A673 (cell line): ENCODE measurements at regions not wholly inside any gene's neighbourhood (a gene's known extent, or its start where the extent isn't known, plus 50 kb on each side); places are given as distances from the start of the nearest gene placed in this dataset.

Source experiments
- BruUV-seq: library from RNA; stranded (reverse); fragments of 400-500 nt; replicated peaks from 2 replicates; lab custom pipeline; 2021; lab: Mats Ljungman, UMichigan
- CTCF ChIA-PET: fragments of 300-600 bp; sonication (Branson Sonifier 250); formaldehyde crosslinking; loops from one replicate; lab custom pipeline; 2022; ENCODE audit warnings: antibody characterized with exemption; lab: Charles Lee
- POLR2A ChIA-PET: fragments of 300-600 bp; sonication (Branson Sonifier 250); formaldehyde crosslinking; loops from one replicate; lab custom pipeline; 2022; ENCODE audit warnings: antibody characterized with exemption; ENCODE audit not compliant: low non-redundant PET; lab: Charles Lee
- DNase-seq: peaks from one replicate; pipeline ENCODE4 v3.0.0-alpha.2; 2015; ENCODE audit warnings: low spot score
- H3K27ac ChIP-seq: fragments of 200-600 bp; sonication (generic); 2 replicates; pipeline ENCODE4 v1.5.1; 2016; ENCODE audit warnings: mixed run types, low read depth, mild to moderate bottlenecking, mixed read lengths, antibody characterized with exemption, low read length; ENCODE audit not compliant: poor library complexity, severe bottlenecking
- H3K27me3 ChIP-seq: fragments of 200-600 bp; sonication (generic); replicated peaks from 2 replicates; pipeline ENCODE4 v1.6.1; 2017; ENCODE audit warnings: mixed run types, low read depth, mild to moderate bottlenecking, mixed read lengths, antibody characterized with exemption, low read length; ENCODE audit not compliant: insufficient read depth, poor library complexity
- H3K36me3 ChIP-seq: fragments of 200-600 bp; sonication (generic); 2 replicates; pipeline ENCODE4 v1.6.1; 2016; ENCODE audit warnings: mixed run types, mild to moderate bottlenecking, mixed read lengths, antibody characterized with exemption, low read length; ENCODE audit not compliant: insufficient read depth, poor library complexity, severe bottlenecking
- H3K4me1 ChIP-seq: fragments of 200-600 bp; sonication (generic); 2 replicates; pipeline ENCODE4 v1.6.1; 2017; ENCODE audit warnings: mixed run types, mild to moderate bottlenecking, mixed read lengths, antibody characterized with exemption, low read length; ENCODE audit not compliant: insufficient read depth, poor library complexity, severe bottlenecking
- H3K4me3 ChIP-seq: fragments of 200-600 bp; sonication (generic); 2 replicates; pipeline ENCODE4 v1.5.1; 2016; ENCODE audit warnings: low read depth, mixed run types, mild to moderate bottlenecking, mixed read lengths, low read length; ENCODE audit not compliant: poor library complexity, severe bottlenecking
- H3K9me3 ChIP-seq: fragments of 200-600 bp; sonication (generic); 2 replicates; pipeline ENCODE4 v1.6.1; 2016; ENCODE audit warnings: mixed run types, low read depth, mild to moderate bottlenecking, mixed read lengths, antibody characterized with exemption, low read length; ENCODE audit not compliant: poor library complexity, severe bottlenecking
- EZH2 ChIP-seq: fragments of 200-600 bp; sonication (generic); IDR thresholded peaks from 2 replicates; pipeline ENCODE4 v1.6.1; 2017; ENCODE audit warnings: borderline replicate concordance, low read depth, mild to moderate bottlenecking, mixed read lengths, antibody characterized with exemption, low read length; ENCODE audit not compliant: poor library complexity, severe bottlenecking
- intact Hi-C: fragments of 100-400 bp; cut with micrococcal nuclease; formaldehyde crosslinking; loops from one replicate; pipeline ENCODE4 v1.10.0; 2022; ENCODE audit not compliant: unreplicated experiment
- TF ChIP-seq, protein P1 (sequence below): fragments of 300-800, 200-600 bp; sonication (generic); conservative IDR thresholded peaks from 2 replicates; pipeline ENCODE4 v1.5.1; 2017; ENCODE audit warnings: low read depth, mild to moderate bottlenecking, antibody characterized with exemption, low read length, moderate library complexity, mixed read lengths

GRCh38 chr4:116082808-116083366 lies 969.5 kb upstream of the NDST4 start:
- H3K4me3 ChIP-seq = no peak overlapping the region
- H3K9me3 ChIP-seq = peaks cover 4% of the 10 kb centered on the region
- CTCF ChIA-PET = interaction anchor here (0.6 kb wide), 1 partner anchor 1257 kb away, joined by 6 read pairs; no protein-coding TSS in a partner anchor
- H3K27ac ChIP-seq = no peak overlapping the region
- TF ChIP-seq EZH2 = no peak
- TF ChIP-seq, protein P1, sequence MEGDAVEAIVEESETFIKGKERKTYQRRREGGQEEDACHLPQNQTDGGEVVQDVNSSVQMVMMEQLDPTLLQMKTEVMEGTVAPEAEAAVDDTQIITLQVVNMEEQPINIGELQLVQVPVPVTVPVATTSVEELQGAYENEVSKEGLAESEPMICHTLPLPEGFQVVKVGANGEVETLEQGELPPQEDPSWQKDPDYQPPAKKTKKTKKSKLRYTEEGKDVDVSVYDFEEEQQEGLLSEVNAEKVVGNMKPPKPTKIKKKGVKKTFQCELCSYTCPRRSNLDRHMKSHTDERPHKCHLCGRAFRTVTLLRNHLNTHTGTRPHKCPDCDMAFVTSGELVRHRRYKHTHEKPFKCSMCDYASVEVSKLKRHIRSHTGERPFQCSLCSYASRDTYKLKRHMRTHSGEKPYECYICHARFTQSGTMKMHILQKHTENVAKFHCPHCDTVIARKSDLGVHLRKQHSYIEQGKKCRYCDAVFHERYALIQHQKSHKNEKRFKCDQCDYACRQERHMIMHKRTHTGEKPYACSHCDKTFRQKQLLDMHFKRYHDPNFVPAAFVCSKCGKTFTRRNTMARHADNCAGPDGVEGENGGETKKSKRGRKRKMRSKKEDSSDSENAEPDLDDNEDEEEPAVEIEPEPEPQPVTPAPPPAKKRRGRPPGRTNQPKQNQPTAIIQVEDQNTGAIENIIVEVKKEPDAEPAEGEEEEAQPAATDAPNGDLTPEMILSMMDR = no peak
- intact Hi-C loops = no loop called here
- H3K4me1 ChIP-seq = no peaks in the 10 kb centered on the region
- POLR2A ChIA-PET = no interaction called here
- no peak for DNase-seq
- BruUV-seq = no TSS peak
- H3K36me3 ChIP-seq = no peaks in the 10 kb centered on the region
- H3K27me3 ChIP-seq = no peaks in the 10 kb centered on the region

DNA sequence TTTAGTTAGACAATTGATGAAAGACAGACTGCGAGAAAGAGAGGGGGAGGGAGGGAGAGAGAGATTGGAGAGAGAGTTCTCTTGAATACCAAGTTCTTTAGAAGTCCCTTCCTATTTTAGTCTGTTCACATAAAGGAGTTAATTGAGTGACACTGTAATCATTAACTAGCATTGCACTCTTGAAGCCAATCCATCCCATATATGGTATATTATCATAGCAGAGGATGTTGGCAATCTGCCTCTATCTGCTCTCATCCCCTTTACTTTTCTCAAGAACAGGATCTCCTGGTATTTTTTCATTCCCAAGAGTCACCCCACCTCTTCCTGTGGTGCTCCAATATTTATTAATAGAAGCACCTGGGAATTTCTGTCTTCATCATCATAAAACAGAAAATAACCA lies 959.6 kb upstream of the NDST4 start:
- BruUV-seq = no TSS peak
- no peak overlapping the region for H3K27ac ChIP-seq
- no peaks in the 10 kb centered on the region for H3K4me1 ChIP-seq
- H3K9me3 ChIP-seq = peaks cover 10% of the 10 kb centered on the region
- POLR2A ChIA-PET = no interaction called here
- H3K36me3 ChIP-seq = no peaks in the 10 kb centered on the region
- no peaks in the 10 kb centered on the region for H3K27me3 ChIP-seq
- CTCF ChIA-PET = no interaction called here
- intact Hi-C loops = no loop called here
- TF ChIP-seq, protein P1 = no peak
- TF ChIP-seq EZH2 = no peak
- no peak for DNase-seq
- no peak overlapping the region for H3K4me3 ChIP-seq

DNA sequence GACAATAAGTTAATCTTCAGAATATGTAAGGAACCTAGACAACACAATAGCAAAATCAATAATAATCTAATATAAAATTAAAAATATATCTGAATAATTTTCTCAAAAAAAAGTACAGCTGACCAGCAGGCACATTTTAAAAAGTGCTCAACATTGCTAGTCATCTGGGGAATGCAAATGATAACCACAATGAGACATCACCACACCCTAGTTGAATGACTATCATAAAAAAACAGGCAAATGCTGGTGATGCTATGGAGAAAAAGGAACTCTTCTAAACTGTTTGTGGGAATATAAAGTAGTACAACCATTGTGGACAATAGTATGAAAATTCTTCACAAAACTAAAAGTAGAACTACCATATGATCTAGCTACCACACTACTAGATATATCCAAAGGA lies 956.9 kb upstream of the NDST4 start:
- DNase-seq = no peak
- no peaks in the 10 kb centered on the region for H3K4me1 ChIP-seq
- TF ChIP-seq, protein P1 = no peak
- TF ChIP-seq EZH2 = no peak

More for the DNA sequence above, 956.9 kb upstream of the NDST4 start:
- POLR2A ChIA-PET = no interaction called here
- Histone ChIP-seq H3K9me3 (peaks cover 11% of the 10 kb centered on the region), H3K36me3 (no peaks in the 10 kb centered on the region), H3K27ac (no peak overlapping the region), H3K27me3 (no peaks in the 10 kb centered on the region), H3K4me3 (no peak overlapping the region)
- BruUV-seq = no TSS peak
- CTCF ChIA-PET = no interaction called here
- intact Hi-C loops = no loop called here
